ENCODE measurements at regions not wholly inside any gene's neighbourhood (a gene's known extent, or its start where the extent isn't known, plus 50 kb on each side); places are given as distances from the start of the nearest gene placed in this dataset.
"Not testable (repeated sequence)": the region's sequence is repeated elsewhere in the genome, so short reads cannot be mapped to it uniquely, and the experiment has no call there.

GRCh38 chr3:187889106-187889505, 143.8 kb upstream of the BCL6 start:
- no peaks in the 10 kb centered on the region for H3K36me3 ChIP-seq (ENCODE audit: insufficient read depth, low read depth, low read length)
- no peaks in the 10 kb centered on the region for H3K4me1 ChIP-seq (ENCODE audit: insufficient read depth, low read length)
- no peak overlapping the region for H3K4me3 ChIP-seq (ENCODE audit: low read length)
- H3K9ac ChIP-seq (ENCODE audit: low read depth, low read length): no peak overlapping the region
- no peaks in the 10 kb centered on the region for H3K27me3 ChIP-seq (ENCODE audit: insufficient read depth, low read length)
- H3K9me3 ChIP-seq (ENCODE audit: insufficient read depth, low read depth, low read length): no peaks in the 10 kb centered on the region
- no peak overlapping the region for H3K27ac ChIP-seq (ENCODE audit: low read length)

- Histone ChIP-seq H3K9me3 (ENCODE audit: insufficient read depth, low read depth, low read length) (no peaks in the 10 kb centered on the region), H3K27me3 (ENCODE audit: insufficient read depth, low read length) (no peaks in the 10 kb centered on the region), H3K9ac (ENCODE audit: low read depth, low read length) (no peak overlapping the region), H3K4me3 (ENCODE audit: low read length) (no peak overlapping the region), H3K36me3 (ENCODE audit: insufficient read depth, low read depth, low read length) (no peaks in the 10 kb centered on the region), H3K4me1 (ENCODE audit: insufficient read depth, low read length) (no peaks in the 10 kb centered on the region), H3K27ac (ENCODE audit: low read length) (no peak overlapping the region)
Measured at GRCh38 chr3:187889601-187890404, 144.5 kb upstream of the BCL6 start.

- not testable (repeated sequence) for H3K4me3 ChIP-seq (ENCODE audit: low read length); H3K9me3 ChIP-seq (ENCODE audit: insufficient read depth, low read depth, low read length); H3K36me3 ChIP-seq (ENCODE audit: insufficient read depth, low read depth, low read length); H3K9ac ChIP-seq (ENCODE audit: low read depth, low read length); H3K27ac ChIP-seq (ENCODE audit: low read length); H3K27me3 ChIP-seq (ENCODE audit: insufficient read depth, low read length); H3K4me1 ChIP-seq (ENCODE audit: insufficient read depth, low read length)
Measured at GRCh38 chr3:187890405-187890752, 145.1 kb upstream of the BCL6 start.

GRCh38 chr3:187896646-187897045, 151.4 kb upstream of the BCL6 start:
- no peak overlapping the region for H3K9ac ChIP-seq (ENCODE audit: low read depth, low read length)
- H3K36me3 ChIP-seq (ENCODE audit: insufficient read depth, low read depth, low read length): no peaks in the 10 kb centered on the region
- H3K4me3 ChIP-seq (ENCODE audit: low read length): no peak overlapping the region
- no peaks in the 10 kb centered on the region for H3K27me3 ChIP-seq (ENCODE audit: insufficient read depth, low read length)
- no peak overlapping the region for H3K27ac ChIP-seq (ENCODE audit: low read length)
- H3K9me3 ChIP-seq (ENCODE audit: insufficient read depth, low read depth, low read length): no peaks in the 10 kb centered on the region
- peaks cover 14% of the 10 kb centered on the region for H3K4me1 ChIP-seq (ENCODE audit: insufficient read depth, low read length)

GRCh38 chr3:187899246-187899645, 154.0 kb upstream of the BCL6 start:
- H3K9me3 ChIP-seq (ENCODE audit: insufficient read depth, low read depth, low read length): no peaks in the 10 kb centered on the region
- H3K27ac ChIP-seq (ENCODE audit: low read length): no peak overlapping the region
- H3K4me1 ChIP-seq (ENCODE audit: insufficient read depth, low read length): peaks cover 14% of the 10 kb centered on the region
- H3K27me3 ChIP-seq (ENCODE audit: insufficient read depth, low read length): no peaks in the 10 kb centered on the region
- no peaks in the 10 kb centered on the region for H3K36me3 ChIP-seq (ENCODE audit: insufficient read depth, low read depth, low read length)
- no peak overlapping the region for H3K4me3 ChIP-seq (ENCODE audit: low read length)
- no peak overlapping the region for H3K9ac ChIP-seq (ENCODE audit: low read depth, low read length)

- H3K4me1 ChIP-seq (ENCODE audit: insufficient read depth, low read length): peaks cover 14% of the 10 kb centered on the region
- no peaks in the 10 kb centered on the region for H3K9me3 ChIP-seq (ENCODE audit: insufficient read depth, low read depth, low read length)
- H3K4me3 ChIP-seq (ENCODE audit: low read length): 0 out of 2 replicates have a peak overlapping the region, but pooled peaks have one; percentile 8
- no peaks in the 10 kb centered on the region for H3K36me3 ChIP-seq (ENCODE audit: insufficient read depth, low read depth, low read length)
- no peak overlapping the region for H3K9ac ChIP-seq (ENCODE audit: low read depth, low read length)
- H3K27me3 ChIP-seq (ENCODE audit: insufficient read depth, low read length): no peaks in the 10 kb centered on the region
- H3K27ac ChIP-seq (ENCODE audit: low read length): no peak overlapping the region
Measured at GRCh38 chr3:187900993-187901755, 155.9 kb upstream of the BCL6 start.

- no peak overlapping the region for H3K4me3 ChIP-seq (ENCODE audit: low read length)
- no peaks in the 10 kb centered on the region for H3K36me3 ChIP-seq (ENCODE audit: insufficient read depth, low read depth, low read length)
- no peaks in the 10 kb centered on the region for H3K27me3 ChIP-seq (ENCODE audit: insufficient read depth, low read length)
- no peaks in the 10 kb centered on the region for H3K9me3 ChIP-seq (ENCODE audit: insufficient read depth, low read depth, low read length)
- H3K9ac ChIP-seq (ENCODE audit: low read depth, low read length): no peak overlapping the region
- peaks cover 14% of the 10 kb centered on the region for H3K4me1 ChIP-seq (ENCODE audit: insufficient read depth, low read length)
- H3K27ac ChIP-seq (ENCODE audit: low read length): no peak overlapping the region
Measured at GRCh38 chr3:187902041-187902471, 156.8 kb upstream of the BCL6 start.

GRCh38 chr3:187902936-187903335, 157.7 kb upstream of the BCL6 start:
- H3K4me1 ChIP-seq (ENCODE audit: insufficient read depth, low read length): peaks cover 14% of the 10 kb centered on the region
- H3K36me3 ChIP-seq (ENCODE audit: insufficient read depth, low read depth, low read length): no peaks in the 10 kb centered on the region
- H3K4me3 ChIP-seq (ENCODE audit: low read length): no peak overlapping the region
- no peaks in the 10 kb centered on the region for H3K9me3 ChIP-seq (ENCODE audit: insufficient read depth, low read depth, low read length)
- H3K27me3 ChIP-seq (ENCODE audit: insufficient read depth, low read length): no peaks in the 10 kb centered on the region
- no peak overlapping the region for H3K9ac ChIP-seq (ENCODE audit: low read depth, low read length)
- no peak overlapping the region for H3K27ac ChIP-seq (ENCODE audit: low read length)

GRCh38 chr3:187903697-187904096, 158.4 kb upstream of the BCL6 start:
- no peak overlapping the region for H3K9ac ChIP-seq (ENCODE audit: low read depth, low read length)
- no peaks in the 10 kb centered on the region for H3K9me3 ChIP-seq (ENCODE audit: insufficient read depth, low read depth, low read length)
- no peak overlapping the region for H3K27ac ChIP-seq (ENCODE audit: low read length)
- peaks cover 14% of the 10 kb centered on the region for H3K4me1 ChIP-seq (ENCODE audit: insufficient read depth, low read length)
- H3K27me3 ChIP-seq (ENCODE audit: insufficient read depth, low read length): no peaks in the 10 kb centered on the region
- H3K4me3 ChIP-seq (ENCODE audit: low read length): no peak overlapping the region
- H3K36me3 ChIP-seq (ENCODE audit: insufficient read depth, low read depth, low read length): no peaks in the 10 kb centered on the region

GRCh38 chr3:187906416-187906815, 161.1 kb upstream of the BCL6 start:
- no peaks in the 10 kb centered on the region for H3K36me3 ChIP-seq (ENCODE audit: insufficient read depth, low read depth, low read length)
- H3K9me3 ChIP-seq (ENCODE audit: insufficient read depth, low read depth, low read length): no peaks in the 10 kb centered on the region
- 0 out of 2 replicates have a peak, but pooled peaks cover 2% of the 10 kb centered on the region for H3K4me1 ChIP-seq (ENCODE audit: insufficient read depth, low read length)
- no peak overlapping the region for H3K9ac ChIP-seq (ENCODE audit: low read depth, low read length)
- H3K27ac ChIP-seq (ENCODE audit: low read length): no peak overlapping the region
- no peaks in the 10 kb centered on the region for H3K27me3 ChIP-seq (ENCODE audit: insufficient read depth, low read length)
- no peak overlapping the region for H3K4me3 ChIP-seq (ENCODE audit: low read length)

GRCh38 chr3:187906920-187907319, 161.7 kb upstream of the BCL6 start:
- Histone ChIP-seq H3K27me3 (ENCODE audit: insufficient read depth, low read length) (no peaks in the 10 kb centered on the region), H3K36me3 (ENCODE audit: insufficient read depth, low read depth, low read length) (no peaks in the 10 kb centered on the region), H3K27ac (ENCODE audit: low read length) (no peak overlapping the region), H3K9me3 (ENCODE audit: insufficient read depth, low read depth, low read length) (no peaks in the 10 kb centered on the region), H3K9ac (ENCODE audit: low read depth, low read length) (no peak overlapping the region), H3K4me3 (ENCODE audit: low read length) (no peak overlapping the region), H3K4me1 (ENCODE audit: insufficient read depth, low read length) (no peaks in the 10 kb centered on the region)

- Histone ChIP-seq H3K27me3 (ENCODE audit: insufficient read depth, low read length) (no peaks in the 10 kb centered on the region), H3K4me3 (ENCODE audit: low read length) (no peak overlapping the region), H3K27ac (ENCODE audit: low read length) (no peak overlapping the region), H3K9me3 (ENCODE audit: insufficient read depth, low read depth, low read length) (no peaks in the 10 kb centered on the region), H3K36me3 (ENCODE audit: insufficient read depth, low read depth, low read length) (no peaks in the 10 kb centered on the region), H3K4me1 (ENCODE audit: insufficient read depth, low read length) (no peaks in the 10 kb centered on the region; the same call in 1 of the 2 replicates), H3K9ac (ENCODE audit: low read depth, low read length) (no peak overlapping the region)
Measured at GRCh38 chr3:187909866-187910265, 164.6 kb upstream of the BCL6 start.
